MM.1S (cell line): ENCODE measurements at regions not wholly inside any gene's neighbourhood (a gene's known extent, or its start where the extent isn't known, plus 50 kb on each side); places are given as distances from the start of the nearest gene placed in this dataset.

Experiments
- DNase-seq: peaks from one replicate; pipeline ENCODE4 v3.0.0-alpha.2; 2015
- H2AFZ ChIP-seq: fragments of 300-600 bp; sonication (generic); 2 replicates; pipeline ENCODE4 v1.6.0; 2016; ENCODE audit warnings: antibody characterized with exemption, low read length
- H3F3A ChIP-seq: fragments of 300-600 bp; sonication (generic); 2 replicates; pipeline ENCODE4 v1.6.1; 2016; ENCODE audit warnings: mild to moderate bottlenecking, antibody characterized with exemption, low read length, moderate library complexity, mixed read lengths; ENCODE audit not compliant: insufficient read depth
- H3K27ac ChIP-seq: fragments of 300-600 bp; sonication (generic); 2 replicates; pipeline ENCODE4 v1.5.1; 2016; ENCODE audit warnings: mild to moderate bottlenecking, low read length
- H3K27me3 ChIP-seq: fragments of 300-600 bp; sonication (generic); replicated peaks from 2 replicates; pipeline ENCODE4 v1.6.0; 2016; ENCODE audit warnings: low read length; ENCODE audit not compliant: insufficient read depth
- H3K36me3 ChIP-seq: fragments of 300-600 bp; sonication (generic); replicated peaks from 2 replicates; pipeline ENCODE4 v1.6.1; 2016; ENCODE audit warnings: mild to moderate bottlenecking, low read length, mixed read lengths; ENCODE audit not compliant: insufficient read depth
- H3K4me1 ChIP-seq: fragments of 300-600 bp; sonication (generic); 2 replicates; pipeline ENCODE4 v1.6.1; 2016; ENCODE audit warnings: low read length, mixed read lengths
- H3K4me2 ChIP-seq: fragments of 300-600 bp; sonication (generic); 2 replicates; pipeline ENCODE4 v1.6.0; 2016; ENCODE audit warnings: low read depth, low read length
- H3K4me3 ChIP-seq: fragments of 300-600 bp; sonication (generic); 2 replicates; pipeline ENCODE4 v1.5.1; 2016; ENCODE audit warnings: low read length, mixed read lengths
- H3K79me2 ChIP-seq: fragments of 300-600 bp; sonication (generic); 2 replicates; pipeline ENCODE4 v1.6.1; 2016; ENCODE audit warnings: mixed run types, low read length, mixed read lengths
- H3K9ac ChIP-seq: fragments of 300-600 bp; sonication (generic); 2 replicates; pipeline ENCODE4 v1.6.1; 2016; ENCODE audit warnings: low read length, mixed read lengths
- H3K9me2 ChIP-seq: fragments of 300-600 bp; sonication (generic); replicated peaks from 2 replicates; pipeline ENCODE4 v1.6.1; 2016; ENCODE audit warnings: mild to moderate bottlenecking, low read length, mixed read lengths; ENCODE audit not compliant: insufficient read depth
- H3K9me3 ChIP-seq: fragments of 300-600 bp; sonication (generic); replicated peaks from 2 replicates; pipeline ENCODE4 v1.6.1; 2016; ENCODE audit warnings: mild to moderate bottlenecking, low read length, mixed read lengths; ENCODE audit not compliant: insufficient read depth
- H4K20me1 ChIP-seq: fragments of 300-600 bp; sonication (generic); 2 replicates; pipeline ENCODE4 v1.6.1; 2016; ENCODE audit warnings: mild to moderate bottlenecking, low read length, moderate library complexity, mixed read lengths; ENCODE audit not compliant: insufficient read depth
- CTCF ChIP-seq: fragments of 300-600 bp; sonication (generic); IDR thresholded peaks from 2 replicates; pipeline ENCODE4 v1.5.1; 2016; ENCODE audit warnings: antibody characterized with exemption, low read length, mixed read lengths
- EZH2 ChIP-seq: fragments of 300-600 bp; sonication (generic); optimal IDR thresholded peaks from 2 replicates; pipeline ENCODE3; 2017; ENCODE audit warnings: low read depth, mild to moderate bottlenecking, antibody characterized with exemption, low read length, mixed read lengths
- EZH2phosphoT487 ChIP-seq: fragments of 300-600 bp; sonication (generic); IDR thresholded peaks from 2 replicates; pipeline ENCODE4 v1.6.1; 2018; ENCODE audit warnings: antibody characterized with exemption, low read length

GRCh38 chr2:136411946-136412345, 294.0 kb upstream of the CXCR4 start:
- Histone ChIP-seq H3K27me3 (no peaks in the 10 kb centered on the region), H3K9me2 (no peaks in the 10 kb centered on the region), H3K9me3 (no peaks in the 10 kb centered on the region), H3K4me3 (no peak overlapping the region), H3K4me2 (no peak overlapping the region), H3K36me3 (no peaks in the 10 kb centered on the region), H3K4me1 (no peaks in the 10 kb centered on the region), H3K79me2 (no peaks in the 10 kb centered on the region), H3K9ac (no peak overlapping the region), H2AFZ (no peak overlapping the region), H4K20me1 (no peaks in the 10 kb centered on the region), H3F3A (no peaks in the 10 kb centered on the region), H3K27ac (no peak overlapping the region)
- TF ChIP-seq EZH2 = no peak
- TF ChIP-seq EZH2phosphoT487 = no peak
- TF ChIP-seq CTCF = no peak
- DNase-seq = no peak

- H3K4me3 ChIP-seq = no peak overlapping the region
- no peak overlapping the region for H3K9ac ChIP-seq
- H3K4me1 ChIP-seq = no peaks in the 10 kb centered on the region
- H3K4me2 ChIP-seq = no peak overlapping the region
- no peak overlapping the region for H3K27ac ChIP-seq
- H3K36me3 ChIP-seq = no peaks in the 10 kb centered on the region
- no peaks in the 10 kb centered on the region for H3K79me2 ChIP-seq
- no peak for DNase-seq
- no peaks in the 10 kb centered on the region for H3K27me3 ChIP-seq
- H2AFZ ChIP-seq = no peak overlapping the region
- no peaks in the 10 kb centered on the region for H3K9me3 ChIP-seq
- H3K9me2 ChIP-seq = no peaks in the 10 kb centered on the region
- H4K20me1 ChIP-seq = no peaks in the 10 kb centered on the region
- no peak for TF ChIP-seq CTCF
- TF ChIP-seq EZH2 = no peak
- TF ChIP-seq EZH2phosphoT487 = no peak
- H3F3A ChIP-seq = no peaks in the 10 kb centered on the region
These were observed 292.7 kb upstream of the CXCR4 start for GRCh38 chr2:136410673-136411072.

GRCh38 chr2:136408795-136409194, 290.8 kb upstream of the CXCR4 start:
- no peak for DNase-seq
- Histone ChIP-seq H3K9me2 (no peaks in the 10 kb centered on the region), H3K9ac (no peak overlapping the region), H3K4me2 (no peak overlapping the region), H3K4me3 (no peak overlapping the region), H2AFZ (no peak overlapping the region), H3F3A (no peaks in the 10 kb centered on the region), H4K20me1 (no peaks in the 10 kb centered on the region), H3K9me3 (no peaks in the 10 kb centered on the region), H3K27ac (no peak overlapping the region), H3K4me1 (no peaks in the 10 kb centered on the region), H3K27me3 (no peaks in the 10 kb centered on the region), H3K79me2 (no peaks in the 10 kb centered on the region), H3K36me3 (no peaks in the 10 kb centered on the region)
- no peak for TF ChIP-seq EZH2phosphoT487
- TF ChIP-seq EZH2 = no peak
- TF ChIP-seq CTCF = no peak

- H3K9ac ChIP-seq = no peak overlapping the region
- TF ChIP-seq CTCF = no peak
- no peak for TF ChIP-seq EZH2
- TF ChIP-seq EZH2phosphoT487 = no peak
- no peaks in the 10 kb centered on the region for H3K27me3 ChIP-seq
- no peaks in the 10 kb centered on the region for H3F3A ChIP-seq
- no peaks in the 10 kb centered on the region for H3K9me3 ChIP-seq
- H3K79me2 ChIP-seq = no peaks in the 10 kb centered on the region
- H3K4me1 ChIP-seq = no peaks in the 10 kb centered on the region
- no peak for DNase-seq
- H3K9me2 ChIP-seq = no peaks in the 10 kb centered on the region
- no peak overlapping the region for H3K4me3 ChIP-seq
- H3K36me3 ChIP-seq = no peaks in the 10 kb centered on the region
- H3K4me2 ChIP-seq = no peak overlapping the region
- no peaks in the 10 kb centered on the region for H4K20me1 ChIP-seq
- no peak overlapping the region for H3K27ac ChIP-seq
- no peak overlapping the region for H2AFZ ChIP-seq
These were observed 290.0 kb upstream of the CXCR4 start for GRCh38 chr2:136407952-136408318.
